ENCODE measurements at regions not wholly inside any gene's neighbourhood (a gene's known extent, or its start where the extent isn't known, plus 50 kb on each side); places are given as distances from the start of the nearest gene placed in this dataset.

GRCh38 chr16:52825892-52826291 lies 226.8 kb downstream of the CHD9NB start:
- H3K9me3 ChIP-seq: no peaks in the 10 kb centered on the region
- no peaks in the 10 kb centered on the region for H3K36me3 ChIP-seq
- WGBS, 2 donors: 63 to 67% methylated on average over 5 of the region's 5 CpGs

DNA sequence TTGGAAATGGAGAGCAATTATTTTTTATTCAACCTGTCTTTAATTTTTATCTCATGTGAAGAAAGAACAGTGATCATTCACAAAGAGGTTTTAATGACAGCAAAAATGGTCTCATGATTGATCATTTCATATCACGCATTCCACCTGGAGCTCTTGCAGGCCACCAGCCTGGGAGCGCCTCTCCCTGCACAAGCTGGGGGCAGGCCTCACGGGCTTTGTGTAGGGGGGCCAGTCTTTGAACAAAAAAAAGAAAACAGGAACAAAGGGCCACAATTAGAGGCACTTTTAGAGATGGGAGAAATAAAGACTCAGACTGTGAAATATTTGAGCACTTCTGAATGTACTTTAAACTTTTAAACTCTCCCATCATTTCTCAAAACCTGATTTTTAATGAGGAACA lies 232.9 kb downstream of the CHD9NB start:
- Histone ChIP-seq H3K9me3 (no peaks in the 10 kb centered on the region), H3K4me3 (replicated peaks in 1 of 3) (no peak overlapping the region), H3K27ac (no peak overlapping the region), H3K36me3 (no peaks in the 10 kb centered on the region), H3K27me3 (no peaks in the 10 kb centered on the region), H3K4me1 (no peaks in the 10 kb centered on the region)
- DNase-seq: no peak
- WGBS, 2 donors: 69 to 73% methylated on average over 3 of the region's 3 CpGs
- intact Hi-C loops (cut with DNase I): no loop called here
- TF ChIP-seq POLR2A (IDR thresholded peaks at IDR 0.05) (no peak), CTCF (IDR thresholded peaks at IDR 0.05) (no peak)

More at GRCh38 chr16:52825892-52826291, 226.8 kb downstream of the CHD9NB start:
- Histone ChIP-seq H3K27me3 (no peaks in the 10 kb centered on the region), H3K4me3 (replicated peaks in 1 of 3) (no peak overlapping the region), H3K27ac (no peak overlapping the region), H3K4me1 (no peaks in the 10 kb centered on the region)
- DNase-seq: no peak
- intact Hi-C loops (cut with DNase I): no loop called here
- TF ChIP-seq CTCF (IDR thresholded peaks at IDR 0.05) (no peak), POLR2A (IDR thresholded peaks at IDR 0.05) (no peak)

GRCh38 chr16:52819405-52819804 lies 233.3 kb downstream of the CHD9NB start:
- TF ChIP-seq POLR2A (IDR thresholded peaks at IDR 0.05) (no peak), CTCF (IDR thresholded peaks at IDR 0.05) (no peak)
- WGBS, 2 donors: 77 to 84% methylated on average over 7 of the region's 7 CpGs

GRCh38 chr16:52817696-52818095 lies 235.0 kb downstream of the CHD9NB start:
- 57 to 59% methylated on average over 6 of the region's 6 CpGs for WGBS, 2 donors
- Histone ChIP-seq H3K4me1 (no peaks in the 10 kb centered on the region), H3K36me3 (no peaks in the 10 kb centered on the region), H3K9me3 (no peaks in the 10 kb centered on the region), H3K27ac (no peak overlapping the region), H3K4me3 (replicated peaks in 1 of 3) (no peak overlapping the region), H3K27me3 (no peaks in the 10 kb centered on the region)
- TF ChIP-seq POLR2A (IDR thresholded peaks at IDR 0.05) (no peak), CTCF (IDR thresholded peaks at IDR 0.05) (no peak)
- no peak for DNase-seq
- intact Hi-C loops (cut with DNase I): no loop called here

More at GRCh38 chr16:52819405-52819804, 233.3 kb downstream of the CHD9NB start:
- no peak for DNase-seq
- no peak overlapping the region for H3K27ac ChIP-seq
- no peaks in the 10 kb centered on the region for H3K4me1 ChIP-seq
- no peaks in the 10 kb centered on the region for H3K9me3 ChIP-seq
- H3K4me3 ChIP-seq (replicated peaks in 1 of 3): no peak overlapping the region
- H3K36me3 ChIP-seq: no peaks in the 10 kb centered on the region
- intact Hi-C loops (cut with DNase I): no loop called here
- H3K27me3 ChIP-seq: no peaks in the 10 kb centered on the region

DNA sequence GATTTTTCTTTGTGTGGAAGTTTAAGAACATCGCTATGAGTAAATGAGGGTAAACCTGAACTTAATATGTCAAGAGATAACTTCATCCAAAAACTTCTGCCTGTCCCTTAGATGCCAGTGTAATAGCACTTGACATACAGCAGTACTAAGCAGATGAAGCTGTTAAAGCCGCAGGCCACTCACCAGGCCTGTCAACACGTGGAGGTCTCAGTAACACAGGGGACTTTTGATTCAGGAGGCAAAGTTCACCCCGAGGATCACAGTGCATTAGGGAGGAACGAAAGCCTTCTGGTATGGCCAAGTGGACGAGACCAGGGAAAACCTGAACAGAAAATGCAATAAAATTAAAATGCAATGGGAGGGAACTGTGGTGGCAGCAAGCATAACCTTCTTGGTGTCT lies 235.7 kb downstream of the CHD9NB start:
- no peak for DNase-seq
- no peaks in the 10 kb centered on the region for H3K36me3 ChIP-seq
- no peaks in the 10 kb centered on the region for H3K9me3 ChIP-seq
- no peaks in the 10 kb centered on the region for H3K27me3 ChIP-seq
- H3K4me3 ChIP-seq (replicated peaks in 1 of 3): no peak overlapping the region
- H3K4me1 ChIP-seq: no peaks in the 10 kb centered on the region
- WGBS, 2 donors: 44 to 54% methylated on average over 6 of the region's 6 CpGs
- no peak overlapping the region for H3K27ac ChIP-seq
- intact Hi-C loops (cut with DNase I): no loop called here
- no peak for TF ChIP-seq CTCF (IDR thresholded peaks at IDR 0.05)
- TF ChIP-seq POLR2A (IDR thresholded peaks at IDR 0.05): no peak
